GM18867 (cell line): ENCODE measurements at regions not wholly inside any gene's neighbourhood (a gene's known extent, or its start where the extent isn't known, plus 50 kb on each side); places are given as distances from the start of the nearest gene placed in this dataset.

ENCODE experiments used
- ATAC-seq: cut with Tn5 transposase; IDR thresholded peaks from one replicate; pipeline ENCODE4 v1.9.1; 2021; ENCODE audit warnings: mild to moderate bottlenecking, moderate library complexity; ENCODE audit not compliant: unreplicated experiment

- ATAC-seq: no peak
Observed at GRCh38 chr12:74981541-74981940, 228.1 kb downstream of the KCNC2 start.

GRCh38 chr12:74983917-74984316, 225.7 kb downstream of the KCNC2 start:
- no peak for ATAC-seq

- ATAC-seq: no peak
Observed at GRCh38 chr12:74984631-74985030, 225.0 kb downstream of the KCNC2 start.

GRCh38 chr12:74985293-74985985, 224.2 kb downstream of the KCNC2 start:
- ATAC-seq: no peak

GRCh38 chr12:74985986-74986319, 223.7 kb downstream of the KCNC2 start:
- no peak for ATAC-seq

- ATAC-seq: no peak
Observed at GRCh38 chr12:74988156-74988555, 221.5 kb downstream of the KCNC2 start.
